ENCODE measurements at regions not wholly inside any gene's neighbourhood (a gene's known extent, or its start where the extent isn't known, plus 50 kb on each side); places are given as distances from the start of the nearest gene placed in this dataset.
"Not testable (repeated sequence)": the region's sequence is repeated elsewhere in the genome, so short reads cannot be mapped to it uniquely, and the experiment has no call there.

DNA sequence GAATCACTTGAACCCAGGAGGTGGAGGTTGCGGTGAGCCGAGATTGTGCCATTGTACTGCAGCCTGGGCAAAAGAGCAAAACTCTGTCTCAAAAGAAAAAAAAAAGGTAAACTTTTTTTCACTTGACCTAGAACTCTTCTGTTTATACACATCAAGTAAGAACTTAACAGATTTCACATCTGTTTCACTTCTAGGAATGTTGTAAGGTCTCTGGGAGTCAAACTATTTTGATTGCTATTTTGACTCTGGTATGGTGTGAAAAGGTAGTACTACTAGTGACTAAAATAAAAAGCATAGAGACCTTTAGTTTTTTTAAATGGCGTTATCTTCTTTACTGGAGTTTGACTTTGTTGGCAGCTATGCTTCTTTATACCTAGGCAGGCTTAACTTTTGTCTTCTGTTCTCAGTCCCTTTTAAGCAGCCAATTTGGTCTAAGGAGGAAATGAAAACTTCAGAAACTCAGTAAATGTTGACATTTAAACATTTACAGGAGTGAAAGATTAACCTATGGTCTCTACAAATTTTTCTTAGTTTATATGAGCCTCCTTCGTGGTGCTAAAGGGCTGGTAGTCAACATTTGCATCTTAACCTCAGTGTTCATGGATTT is 84.7 kb downstream of the METTL2B start:
- DNase-seq: not testable (repeated sequence)

DNA sequence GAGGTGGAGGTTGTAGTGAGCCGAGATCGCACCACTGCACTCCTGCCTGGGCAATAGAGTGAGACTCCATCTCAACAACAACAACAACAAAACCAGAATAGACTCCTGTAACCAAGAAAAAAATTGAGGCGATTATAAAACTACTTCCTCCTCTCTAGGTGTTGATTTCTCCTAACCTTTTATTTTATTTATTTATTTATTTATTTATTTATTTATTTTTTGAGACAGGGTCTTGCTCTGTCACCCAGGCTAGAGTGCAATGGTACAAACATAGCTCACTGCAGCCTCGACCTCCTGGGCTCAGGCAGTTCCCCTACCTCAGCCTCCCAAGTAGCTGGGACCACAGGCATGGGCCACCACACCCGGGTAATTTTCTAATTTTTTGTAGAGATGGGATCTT is 86.2 kb downstream of the METTL2B start:
- DNase-seq: not testable (repeated sequence)

DNA sequence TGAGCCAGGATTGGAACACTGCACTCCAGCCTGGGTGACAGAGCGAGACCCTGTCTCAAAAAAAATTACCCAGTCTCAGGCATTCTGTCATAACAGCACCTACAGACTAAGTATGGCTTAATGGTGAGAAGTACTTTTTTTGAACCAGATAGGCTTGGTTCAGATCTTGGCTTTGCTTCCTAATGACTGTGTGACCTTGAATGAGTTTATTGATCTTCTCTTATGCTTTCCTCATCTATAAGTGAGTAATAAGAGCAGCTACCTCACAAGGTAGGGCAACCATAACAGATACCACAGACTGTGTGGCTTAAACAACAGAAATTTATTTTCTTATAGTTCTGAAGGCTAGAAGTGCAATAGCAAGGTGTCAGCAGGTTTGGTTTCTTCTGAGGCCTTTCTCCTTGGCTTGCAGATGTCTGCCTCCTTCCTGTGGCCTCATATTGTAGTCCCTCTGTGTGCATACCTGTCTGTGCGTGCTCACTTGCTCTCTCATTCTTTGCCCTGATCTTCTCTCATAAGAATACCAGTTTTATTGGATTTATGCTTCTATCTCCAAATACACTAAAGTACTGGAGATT is 87.7 kb downstream of the METTL2B start:
- DNase-seq: not testable (repeated sequence)

DNA sequence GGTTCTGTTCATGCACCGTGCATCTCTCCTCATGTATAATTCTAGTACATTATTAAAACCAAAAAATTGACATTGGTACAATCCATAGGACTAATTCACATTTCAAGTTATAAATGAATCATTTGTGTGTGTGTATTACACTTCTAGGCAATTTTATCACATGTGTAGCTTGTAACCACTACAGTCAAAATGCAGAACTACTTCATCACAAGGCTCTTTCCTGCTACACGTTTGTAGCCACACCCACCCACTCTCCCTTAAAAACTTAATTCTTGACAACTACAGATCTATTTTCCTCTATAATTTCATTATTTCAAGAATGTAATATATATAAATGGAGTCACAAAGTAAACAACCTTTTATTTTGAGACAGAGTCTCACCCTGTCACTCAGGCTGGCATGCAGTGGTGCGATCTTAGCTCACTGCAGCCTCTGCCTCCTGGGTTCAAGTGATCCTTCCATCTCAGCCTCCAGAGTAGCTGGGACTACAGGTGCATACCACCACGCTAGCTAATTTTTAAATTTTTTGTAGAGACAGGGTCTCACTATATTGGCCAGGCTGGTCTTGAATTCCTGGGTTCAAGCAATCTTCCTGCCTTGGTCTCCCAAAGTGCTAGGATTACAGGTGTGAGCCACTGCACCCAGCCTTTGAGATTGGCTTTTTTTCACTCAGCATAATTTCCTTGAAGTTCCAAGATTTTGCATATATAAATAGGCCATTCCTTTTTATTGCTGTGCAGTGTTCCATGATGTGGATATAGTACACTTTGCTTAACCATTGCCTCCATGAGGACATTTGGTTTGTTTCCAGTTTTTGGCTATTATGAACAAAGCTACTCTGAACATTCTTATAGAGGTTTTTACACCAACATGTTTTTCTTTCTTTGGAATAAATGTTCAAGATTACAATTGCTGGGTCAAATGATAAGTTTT is 88.7 kb downstream of the METTL2B start:
- not testable (repeated sequence) for DNase-seq

GRCh38 chr7:128575277-128575676 is 96.8 kb upstream of the GARIN1A start:
- not testable (repeated sequence) for DNase-seq

DNA sequence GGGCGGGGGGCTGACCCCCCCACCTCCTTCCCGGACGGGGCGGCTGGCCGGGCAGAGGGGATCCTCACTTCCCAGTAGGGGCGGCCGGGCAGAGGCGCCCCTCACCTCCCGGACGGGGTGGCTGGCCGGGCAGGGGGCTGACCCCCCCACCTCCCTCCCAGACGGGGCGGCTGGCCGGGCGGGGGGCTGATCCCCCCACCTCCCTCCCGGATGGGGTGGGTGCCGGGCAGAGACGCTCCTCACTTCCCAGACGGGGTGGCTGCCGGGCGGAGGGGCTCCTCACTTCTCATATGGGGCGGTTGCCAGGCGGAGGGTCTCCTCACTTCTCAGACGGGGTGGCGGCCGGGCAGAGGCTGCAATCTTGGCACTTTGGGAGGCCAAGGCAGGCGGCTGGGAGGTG is 95.1 kb upstream of the GARIN1A start:
- DNase-seq: not testable (repeated sequence)

DNA sequence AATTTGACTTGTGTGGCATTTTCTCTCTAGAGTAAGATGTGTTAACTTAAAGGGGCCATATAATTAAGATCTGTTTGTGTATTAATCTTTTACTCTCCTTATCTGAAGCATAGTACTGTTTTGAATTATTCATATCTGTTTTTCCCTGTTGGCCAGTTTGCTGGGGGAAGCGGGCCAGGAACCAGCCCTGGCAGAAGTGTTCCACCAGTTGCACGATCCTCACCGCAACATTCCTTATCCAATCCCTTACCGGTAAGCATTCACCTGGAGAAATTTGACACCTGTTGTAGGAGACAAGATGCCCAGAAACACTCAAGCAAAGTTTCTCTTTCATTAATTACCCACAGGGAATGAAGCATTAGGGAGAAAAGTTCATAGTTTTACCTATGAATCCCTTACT is 92.2 kb upstream of the GARIN1A start:
- DNase-seq: not testable (repeated sequence)

DNA sequence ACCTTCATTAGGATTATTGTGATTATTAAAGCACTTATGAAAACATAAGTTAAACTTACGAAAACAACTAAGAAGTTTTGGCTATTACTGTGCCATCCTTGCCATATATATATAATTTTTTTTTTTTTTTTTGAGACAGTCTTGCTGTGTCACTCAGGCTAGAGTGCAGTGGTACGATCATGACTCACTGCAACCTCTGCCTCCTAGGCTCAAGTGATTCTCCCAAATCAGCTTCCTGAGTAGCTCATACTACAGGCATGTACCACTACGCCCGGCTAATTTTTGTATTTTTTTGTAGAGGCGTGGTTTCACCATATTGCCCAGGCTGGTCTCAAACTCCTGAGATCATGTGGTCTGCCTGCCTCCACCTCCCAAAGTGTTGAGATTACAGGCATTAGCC is 91.0 kb upstream of the GARIN1A start:
- DNase-seq: not testable (repeated sequence)

- not testable (repeated sequence) for DNase-seq
Measured at GRCh38 chr7:128581825-128582561, 90.1 kb upstream of the GARIN1A start.

DNA sequence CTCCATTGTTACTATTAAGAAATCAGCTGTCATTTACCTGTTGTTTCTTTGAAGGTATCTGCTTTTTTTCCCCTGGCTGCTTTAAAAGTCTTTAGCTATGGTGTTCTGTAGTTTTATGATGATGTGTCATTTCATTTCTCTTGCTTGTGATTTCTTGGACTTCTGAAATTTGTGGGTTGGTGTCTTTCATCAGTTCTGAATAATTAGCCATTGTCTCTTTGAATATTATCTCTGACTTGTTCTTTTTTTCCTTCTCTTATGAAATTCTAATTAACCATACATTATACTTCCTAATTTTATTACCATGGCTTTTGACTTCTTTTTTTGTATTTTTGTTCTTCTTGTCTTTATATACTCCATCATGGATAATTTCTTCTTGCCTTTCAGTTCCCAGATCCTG is 85.4 kb upstream of the GARIN1A start:
- not testable (repeated sequence) for DNase-seq

GRCh38 chr7:128591705-128592104 is 80.4 kb upstream of the GARIN1A start:
- no peak for DNase-seq

GRCh38 chr7:128592209-128592608 is 79.9 kb upstream of the GARIN1A start:
- DNase-seq: not testable (repeated sequence)

DNA sequence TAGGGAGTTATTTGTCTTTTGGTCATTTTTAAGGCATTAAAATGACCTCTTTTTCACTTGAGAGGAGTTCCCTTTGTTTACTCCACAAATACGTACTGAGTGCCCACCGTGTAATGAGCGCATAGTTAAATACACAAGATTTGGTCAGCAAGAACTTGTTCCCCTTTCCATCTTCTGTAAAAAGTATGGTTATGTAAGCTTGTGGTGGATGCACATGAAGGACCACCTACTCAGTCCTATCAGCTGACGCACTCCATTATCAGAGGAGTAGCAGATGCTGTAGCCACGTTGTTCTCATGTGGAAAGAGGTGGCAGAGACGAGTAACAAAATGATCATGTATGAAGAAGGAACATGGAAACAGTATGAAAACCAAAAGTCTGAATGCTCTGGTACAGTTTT is 78.0 kb upstream of the GARIN1A start:
- not testable (repeated sequence) for DNase-seq

DNA sequence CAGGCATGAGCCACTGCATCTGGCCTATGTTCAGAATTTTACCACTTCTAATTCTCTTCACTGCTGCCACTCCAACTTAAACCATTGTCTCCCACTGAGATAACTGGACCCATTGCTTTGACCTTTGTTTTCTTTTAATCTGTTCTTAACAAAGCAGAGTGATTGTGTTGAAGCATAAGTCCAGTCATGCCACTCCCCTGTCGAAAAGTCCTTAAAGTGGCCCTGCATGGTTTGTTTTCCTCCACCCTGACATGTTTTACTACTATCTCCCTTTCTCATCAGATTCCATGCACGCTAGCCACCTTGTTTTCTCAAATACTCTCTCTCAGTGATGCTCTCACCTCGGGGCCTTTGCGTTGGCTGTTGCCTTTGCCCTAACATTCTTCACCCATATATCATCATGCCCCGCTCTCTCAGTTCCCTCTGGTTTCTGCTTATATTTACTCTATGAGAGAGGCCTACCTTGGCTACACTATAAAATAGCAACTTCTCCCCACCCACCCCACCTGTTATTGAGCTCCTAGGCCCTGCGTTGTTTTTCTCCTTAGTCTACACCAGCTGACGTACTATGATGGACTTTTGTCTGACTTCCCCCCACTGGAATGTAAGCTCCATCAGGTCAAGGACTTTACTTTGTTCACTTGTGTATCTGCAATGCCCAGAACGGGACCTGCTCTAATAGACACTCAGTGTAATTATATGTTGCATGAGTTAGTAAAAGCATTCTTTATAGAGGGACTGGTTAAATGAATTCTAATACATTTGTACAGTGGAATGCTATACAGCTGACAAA is 75.6 kb upstream of the GARIN1A start:
- not testable (repeated sequence) for DNase-seq

- not testable (repeated sequence) for DNase-seq
Measured at GRCh38 chr7:128598946-128599345, 73.1 kb upstream of the GARIN1A start.

GRCh38 chr7:128608678-128609421 is 63.2 kb upstream of the GARIN1A start:
- peak; percentile 17 for DNase-seq

DNA sequence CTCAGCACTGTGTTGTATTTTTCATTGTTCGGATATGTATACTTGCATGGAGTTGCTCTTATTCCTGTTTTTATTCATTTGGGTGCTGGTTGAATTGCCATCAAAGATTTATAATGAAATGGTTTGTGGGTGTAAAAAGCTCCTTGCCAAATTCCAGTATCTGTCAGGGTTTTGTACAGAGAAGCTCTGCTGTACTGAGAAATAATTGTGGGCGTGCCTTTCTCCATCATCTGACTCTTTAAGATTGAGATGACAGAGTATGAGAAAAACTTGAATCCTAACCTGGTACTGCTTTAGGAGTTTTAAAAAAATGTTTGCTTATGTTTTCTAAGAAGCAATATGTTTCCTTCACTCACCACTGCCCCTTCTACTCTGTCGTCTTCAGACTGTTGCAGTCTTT is 58.7 kb upstream of the GARIN1A start:
- DNase-seq: not testable (repeated sequence)

- DNase-seq: not testable (repeated sequence)
Measured at GRCh38 chr7:128614812-128615211, 57.3 kb upstream of the GARIN1A start.

GRCh38 chr7:128616799-128617198 is 55.3 kb upstream of the GARIN1A start:
- DNase-seq: not testable (repeated sequence)
